NB4 (cell line): ENCODE measurements at regions not wholly inside any gene's neighbourhood (a gene's known extent, or its start where the extent isn't known, plus 50 kb on each side); places are given as distances from the start of the nearest gene placed in this dataset.

ENCODE experiments used
- POLR2A ChIP-seq: IDR thresholded peaks from 2 replicates; pipeline ENCODE4 v1.6.1; 2011; ENCODE audit warnings: mild to moderate bottlenecking; ENCODE audit not compliant: insufficient read length; ENCODE audit errors: extremely low read depth
- TF ChIP-seq, protein P1 (sequence below): IDR thresholded peaks from one replicate; pipeline ENCODE4 v1.5.1; 2012; ENCODE audit warnings: low read depth, low read length
- TF ChIP-seq, protein P2 (sequence below): IDR thresholded peaks from 2 replicates; pipeline ENCODE4 v1.6.1; 2011; ENCODE audit warnings: low read depth, low read length

DNA sequence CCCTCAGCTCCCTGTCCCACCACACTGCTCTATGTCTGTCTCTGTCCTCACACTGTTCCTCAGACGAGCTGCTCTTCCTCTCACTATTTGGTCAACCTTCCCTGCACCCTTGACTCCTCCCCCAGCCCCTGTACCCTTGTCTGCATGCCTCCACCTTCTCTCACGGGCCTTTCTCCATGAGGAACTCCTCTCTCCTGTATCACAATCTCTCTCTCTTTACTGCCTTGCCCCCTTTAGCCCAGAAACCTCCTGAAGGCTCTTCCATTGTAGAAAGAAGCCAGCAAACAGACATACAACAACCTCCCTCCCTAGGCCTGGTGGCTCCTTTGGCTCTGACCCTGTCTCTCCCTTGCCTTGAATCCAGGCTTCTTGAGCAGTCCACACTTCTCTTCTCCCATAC, 251.6 kb upstream of the CSF3R start:
- no peak for TF ChIP-seq POLR2A
- TF ChIP-seq, protein P1, sequence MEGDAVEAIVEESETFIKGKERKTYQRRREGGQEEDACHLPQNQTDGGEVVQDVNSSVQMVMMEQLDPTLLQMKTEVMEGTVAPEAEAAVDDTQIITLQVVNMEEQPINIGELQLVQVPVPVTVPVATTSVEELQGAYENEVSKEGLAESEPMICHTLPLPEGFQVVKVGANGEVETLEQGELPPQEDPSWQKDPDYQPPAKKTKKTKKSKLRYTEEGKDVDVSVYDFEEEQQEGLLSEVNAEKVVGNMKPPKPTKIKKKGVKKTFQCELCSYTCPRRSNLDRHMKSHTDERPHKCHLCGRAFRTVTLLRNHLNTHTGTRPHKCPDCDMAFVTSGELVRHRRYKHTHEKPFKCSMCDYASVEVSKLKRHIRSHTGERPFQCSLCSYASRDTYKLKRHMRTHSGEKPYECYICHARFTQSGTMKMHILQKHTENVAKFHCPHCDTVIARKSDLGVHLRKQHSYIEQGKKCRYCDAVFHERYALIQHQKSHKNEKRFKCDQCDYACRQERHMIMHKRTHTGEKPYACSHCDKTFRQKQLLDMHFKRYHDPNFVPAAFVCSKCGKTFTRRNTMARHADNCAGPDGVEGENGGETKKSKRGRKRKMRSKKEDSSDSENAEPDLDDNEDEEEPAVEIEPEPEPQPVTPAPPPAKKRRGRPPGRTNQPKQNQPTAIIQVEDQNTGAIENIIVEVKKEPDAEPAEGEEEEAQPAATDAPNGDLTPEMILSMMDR: no peak
- TF ChIP-seq, protein P2, sequence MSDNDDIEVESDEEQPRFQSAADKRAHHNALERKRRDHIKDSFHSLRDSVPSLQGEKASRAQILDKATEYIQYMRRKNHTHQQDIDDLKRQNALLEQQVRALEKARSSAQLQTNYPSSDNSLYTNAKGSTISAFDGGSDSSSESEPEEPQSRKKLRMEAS: no peak
